H9 (cell line): ENCODE measurements at regions not wholly inside any gene's neighbourhood (a gene's known extent, or its start where the extent isn't known, plus 50 kb on each side); places are given as distances from the start of the nearest gene placed in this dataset.

Experiments
- DNase-seq: peaks from one replicate; pipeline ENCODE4 v3.0.0-alpha.2; 2017
- H2AFZ ChIP-seq: one replicate; pipeline ENCODE4 v1.6.1; 2013; ENCODE audit warnings: mild to moderate bottlenecking, low read length, control low read depth, moderate library complexity
- H2AK5ac ChIP-seq: 2 replicates; pipeline ENCODE4 v1.6.1; 2013; ENCODE audit warnings: low read length, control low read depth, mixed read lengths; ENCODE audit not compliant: insufficient read length
- H2BK120ac ChIP-seq: one replicate; pipeline ENCODE4 v1.6.1; 2013; ENCODE audit warnings: low read depth, mild to moderate bottlenecking, low read length, control low read depth, inconsistent platforms; ENCODE audit not compliant: poor library complexity, severe bottlenecking
- H2BK12ac ChIP-seq: 2 replicates; pipeline ENCODE4 v1.6.1; 2013; ENCODE audit warnings: low read length, control low read depth, mixed read lengths, low read depth; ENCODE audit not compliant: insufficient read length
- H2BK15ac ChIP-seq: 2 replicates; pipeline ENCODE4 v1.6.1; 2013; ENCODE audit warnings: low read depth, low read length, control low read depth
- H2BK20ac ChIP-seq: one replicate; pipeline ENCODE4 v1.6.1; 2013; ENCODE audit warnings: low read depth, mild to moderate bottlenecking, low read length, control low read depth, inconsistent platforms; ENCODE audit not compliant: poor library complexity, severe bottlenecking
- H2BK5ac ChIP-seq: 2 replicates; pipeline ENCODE4 v1.6.1; 2013; ENCODE audit warnings: low read length, control low read depth, mixed read lengths; ENCODE audit not compliant: insufficient read length
- H3K14ac ChIP-seq: 2 replicates; pipeline ENCODE4 v1.6.1; 2013; ENCODE audit warnings: low read length, control low read depth; ENCODE audit not compliant: insufficient read depth
- H3K18ac ChIP-seq: 2 replicates; pipeline ENCODE4 v1.6.1; 2013; ENCODE audit warnings: low read depth, mild to moderate bottlenecking, mixed read lengths, low read length, control low read depth; ENCODE audit not compliant: insufficient read length
- H3K23ac ChIP-seq: 2 replicates; pipeline ENCODE4 v1.6.1; 2013; ENCODE audit warnings: low read length, control low read depth, mixed read lengths, low read depth; ENCODE audit not compliant: insufficient read length
- H3K23me2 ChIP-seq: 2 replicates; pipeline ENCODE4 v1.6.1; 2013; ENCODE audit warnings: low read depth, mild to moderate bottlenecking, mixed read lengths, low read length, control low read depth; ENCODE audit not compliant: insufficient read length, poor library complexity, severe bottlenecking
- H3K27ac ChIP-seq: 2 replicates; pipeline ENCODE4 v1.5.1; 2013; ENCODE audit warnings: low read length, control low read depth, mixed read lengths, low read depth; ENCODE audit not compliant: insufficient read length
- H3K27me3 ChIP-seq: 2 replicates; pipeline ENCODE4 v1.6.1; 2013; ENCODE audit warnings: low read length, control low read depth, inconsistent platforms; ENCODE audit not compliant: insufficient read depth
- H3K4ac ChIP-seq: 2 replicates; pipeline ENCODE4 v1.6.1; 2013; ENCODE audit warnings: low read depth, mild to moderate bottlenecking, control low read depth, inconsistent platforms, low read length, moderate library complexity
- H3K4me1 ChIP-seq: 2 replicates; pipeline ENCODE4 v1.6.1; 2013; ENCODE audit warnings: low read length, control low read depth, inconsistent platforms; ENCODE audit not compliant: insufficient read depth
- H3K4me2 ChIP-seq: 2 replicates; pipeline ENCODE4 v1.6.1; 2013; ENCODE audit warnings: low read length, control low read depth, mixed read lengths; ENCODE audit not compliant: insufficient read length, insufficient read depth
- H3K56ac ChIP-seq: 2 replicates; pipeline ENCODE4 v1.6.1; 2013; ENCODE audit warnings: low read depth, mild to moderate bottlenecking, mixed read lengths, low read length, control low read depth; ENCODE audit not compliant: insufficient read length
- H3K79me1 ChIP-seq: 2 replicates; pipeline ENCODE4 v1.6.1; 2013; ENCODE audit warnings: low read depth, mild to moderate bottlenecking, moderate library complexity, low read length, control low read depth, inconsistent platforms; ENCODE audit not compliant: insufficient read depth, poor library complexity, severe bottlenecking
- H3K79me2 ChIP-seq: 2 replicates; pipeline ENCODE4 v1.6.1; 2013; ENCODE audit warnings: low read length, control low read depth, inconsistent platforms; ENCODE audit not compliant: insufficient read depth
- H3K9ac ChIP-seq: 2 replicates; pipeline ENCODE4 v1.6.1; 2013; ENCODE audit warnings: low read length, control low read depth, mixed read lengths; ENCODE audit not compliant: insufficient read length; ENCODE audit errors: extremely low read depth
- H3K9me3 ChIP-seq: one replicate; pipeline ENCODE4 v1.6.1; 2013; ENCODE audit warnings: low read depth, low read length, inconsistent platforms; ENCODE audit not compliant: control insufficient read depth
- H3T11ph ChIP-seq: one replicate; pipeline ENCODE4 v1.6.1; 2013; ENCODE audit warnings: mild to moderate bottlenecking, low read length, control low read depth, inconsistent platforms
- H4K20me1 ChIP-seq: one replicate; pipeline ENCODE4 v1.6.1; 2013; ENCODE audit not compliant: control insufficient read depth, insufficient read length, insufficient read depth
- H4K5ac ChIP-seq: 2 replicates; pipeline ENCODE4 v1.6.1; 2013; ENCODE audit warnings: low read depth, mild to moderate bottlenecking, mixed read lengths, low read length, control low read depth; ENCODE audit not compliant: insufficient read length
- H4K8ac ChIP-seq: replicated peaks from 2 replicates; pipeline ENCODE4 v1.6.1; 2013; ENCODE audit warnings: low read length, control low read depth, mixed read lengths, low read depth; ENCODE audit not compliant: insufficient read length
- H4K91ac ChIP-seq: 2 replicates; pipeline ENCODE4 v1.6.1; 2013; ENCODE audit warnings: low read depth, mild to moderate bottlenecking, moderate library complexity, mixed read lengths, low read length, control low read depth; ENCODE audit not compliant: insufficient read length
- H3K27ac Mint-ChIP-seq, 3 experiments: 2 replicates in 2 of 3; 3 replicates in 1 of 3; pipeline ENCODE4 v1.8.0; 2020 to 2021; ENCODE audit warnings: mixed read lengths in 3 of 3, mild to moderate bottlenecking in 1 of 3, moderate library complexity in 1 of 3
- H3K27me3 Mint-ChIP-seq: 2 replicates; pipeline ENCODE4 v1.8.0; 2021; ENCODE audit warnings: low read depth, mild to moderate bottlenecking, moderate library complexity, mixed read lengths
- H3K36me3 Mint-ChIP-seq, 3 experiments: 2 replicates in 2 of 3; 3 replicates in 1 of 3; pipeline ENCODE4 v1.8.0; 2020 to 2021; ENCODE audit warnings: low read depth in 3 of 3, mixed read lengths in 3 of 3; ENCODE audit not compliant: insufficient read depth in 1 of 3
- H3K4me1 Mint-ChIP-seq, 2 experiments: 2 replicates each; pipeline ENCODE4 v1.8.0; 2020; ENCODE audit warnings: mixed read lengths in 2 of 2
- H3K4me3 Mint-ChIP-seq, 2 experiments: 2 replicates in 1 of 2; 3 replicates in 1 of 2; pipeline ENCODE4 v1.8.0; 2020 to 2021; ENCODE audit warnings: mild to moderate bottlenecking in 2 of 2, mixed read lengths in 2 of 2, moderate library complexity in 1 of 2
- H3K9me3 Mint-ChIP-seq, 2 experiments: 2 replicates in 1 of 2; 3 replicates in 1 of 2; pipeline ENCODE4 v1.8.0; 2020; ENCODE audit warnings: mild to moderate bottlenecking in 2 of 2, mixed read lengths in 2 of 2, moderate library complexity in 1 of 2
- CTCF ChIP-seq: fragments of 200-600 bp; sonication (generic); conservative IDR thresholded peaks from 3 replicates; pipeline ENCODE4 v1.8.0; 2021; ENCODE audit warnings: antibody characterized with exemption, mild to moderate bottlenecking
- WGBS: extraction: QIAGEN DNeasy Blood & Tissue Kit; methylation state at CpG from one replicate; pipeline ENCODE4 v1.1.7; 2013; ENCODE audit warnings: missing lambda C conversion rate, low lambda C conversion rate, mixed read lengths; ENCODE audit not compliant: insufficient read length; ENCODE audit errors: extremely low coverage; 5-methylcytosine and 5-hydroxymethylcytosine counted together

DNA sequence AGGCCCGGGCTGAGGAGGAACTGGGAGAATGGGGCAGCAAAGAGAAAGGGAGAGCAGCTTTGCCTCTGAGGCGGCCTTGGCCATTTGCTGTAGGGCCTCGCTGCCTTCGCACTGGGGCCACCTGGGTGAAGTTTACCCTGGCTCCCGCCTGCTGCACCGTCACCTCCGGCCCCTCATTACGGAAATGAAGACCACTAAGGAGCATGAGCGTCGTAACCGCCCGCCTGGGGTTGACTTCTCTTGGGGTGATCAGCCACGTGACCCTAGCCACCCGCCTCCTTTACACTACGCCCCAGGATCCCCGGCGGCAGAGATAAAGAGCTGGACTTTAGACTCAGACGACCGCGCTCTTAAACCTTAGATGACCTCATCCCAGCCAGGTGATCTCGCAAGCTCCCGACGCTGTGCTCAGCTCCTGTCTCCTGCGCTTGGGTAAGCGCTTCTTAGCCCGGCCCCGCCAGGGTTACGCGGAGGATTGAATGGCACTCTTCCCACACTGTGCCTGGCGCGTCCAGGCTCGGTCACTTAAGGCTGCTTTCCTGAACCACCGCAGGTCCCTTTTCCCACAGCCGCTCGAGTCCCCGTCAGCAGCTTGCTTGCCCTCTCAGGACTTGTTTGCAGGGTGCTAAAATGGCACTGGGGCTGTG lies 107.9 kb upstream of the LARP1 start:
- peaks cover 10% of the 10 kb centered on the region for H3K27me3 Mint-ChIP-seq
- Histone ChIP-seq H3K4ac (no peak overlapping the region), H2BK5ac (no peak overlapping the region), H3K18ac (peak overlapping the region; percentile 47), H3K56ac (no peak overlapping the region), H3K23me2 (peaks cover 4% of the 10 kb centered on the region), H3T11ph (no peak overlapping the region), H3K79me1 (no peaks in the 10 kb centered on the region), H3K23ac (no peak overlapping the region), H3K9me3 (no peaks in the 10 kb centered on the region), H3K4me1 (no peaks in the 10 kb centered on the region), H3K27ac (no peak overlapping the region), H2AK5ac (no peak overlapping the region), H3K27me3 (no peaks in the 10 kb centered on the region; the same call in 1 of the 2 replicates), H3K79me2 (no peaks in the 10 kb centered on the region), H2AFZ (peak overlapping the region; percentile 34), H4K91ac (no peak overlapping the region), H2BK12ac (no peak overlapping the region), H4K5ac (no peak overlapping the region), H3K14ac (peak overlapping the region; percentile 54; the same call in 1 of the 2 replicates), H2BK20ac (no peak overlapping the region), H3K9ac (no peak overlapping the region), H4K8ac (no peak overlapping the region), H3K4me2 (peak overlapping the region; percentile 38), H2BK15ac (no peak overlapping the region; the same call in 1 of the 2 replicates), H4K20me1 (no peaks in the 10 kb centered on the region), H2BK120ac (no peak overlapping the region)
- TF ChIP-seq CTCF: no peak
- peak overlapping the region; percentile 21 to 68; a peak in 3 of 5 replicates for H3K4me3 Mint-ChIP-seq
- H3K27ac Mint-ChIP-seq: no peak overlapping the region; a peak in 2 of 7 replicates
- H3K4me1 Mint-ChIP-seq: peaks cover 0 to 17% of the 10 kb centered on the region in 2 experiments; a peak in 2 of 4 replicates
- H3K9me3 Mint-ChIP-seq: peaks cover 16 to 22% of the 10 kb centered on the region in 2 experiments
- peak; percentile 77 for DNase-seq
- no CpG with 5 or more reads among the region's 36 CpGs for WGBS
- H3K36me3 Mint-ChIP-seq: peaks cover 2 to 24% (median 12%) of the 10 kb centered on the region in 3 experiments
